ENCODE measurements at regions not wholly inside any gene's neighbourhood (a gene's known extent, or its start where the extent isn't known, plus 50 kb on each side); places are given as distances from the start of the nearest gene placed in this dataset.

DNA sequence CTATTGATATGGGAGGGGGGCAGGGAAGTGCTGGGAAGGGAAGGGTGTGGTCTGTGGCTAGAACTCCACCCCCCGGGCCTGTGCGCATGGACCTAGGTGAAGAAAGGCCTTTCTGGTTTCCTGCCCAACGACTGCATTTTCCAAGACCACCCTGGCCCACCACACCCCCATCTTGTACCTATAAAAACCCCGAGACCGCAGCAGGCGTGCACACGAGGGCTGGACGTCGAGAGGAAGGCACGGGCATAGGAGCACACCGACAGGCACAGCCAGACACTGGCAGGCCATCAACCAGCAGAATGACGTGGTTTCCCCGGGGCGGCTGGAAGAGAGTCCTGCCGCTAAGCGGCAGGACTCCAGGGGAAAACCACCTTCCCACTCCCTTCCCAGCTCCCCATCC, 981.1 kb downstream of the PCDH7 start:
- Histone ChIP-seq H3K27ac (ENCODE audit: low read depth, low read length, poor library complexity, severe bottlenecking) (no peak overlapping the region), H3K4me1 (ENCODE audit: insufficient read depth, low read length, poor library complexity, severe bottlenecking) (no peaks in the 10 kb centered on the region), H3K9me3 (ENCODE audit: low read depth, low read length, poor library complexity, severe bottlenecking) (peaks cover 4% of the 10 kb centered on the region), H3K27me3 (replicated peaks; ENCODE audit: insufficient read depth, low read depth, low read length, poor library complexity) (no peaks in the 10 kb centered on the region), H3K36me3 (ENCODE audit: insufficient read depth, low read length, poor library complexity, severe bottlenecking) (no peaks in the 10 kb centered on the region), H3K4me3 (ENCODE audit: low read depth, low read length, poor library complexity, severe bottlenecking) (no peak overlapping the region)
- ChIA-PET POLR2A (ENCODE audit: low non-redundant PET) (interaction anchor here (0.5 kb wide), 1 partner anchor 1090 kb away, joined by 3 read pairs; no protein-coding TSS in a partner anchor), CTCF (no interaction called here)
- no TSS peak for BruUV-seq (replicated peaks)
- no peak for DNase-seq (ENCODE audit: low spot score)
- intact Hi-C loops (cut with micrococcal nuclease; ENCODE audit: unreplicated experiment): no loop called here
- TF ChIP-seq, protein P1, sequence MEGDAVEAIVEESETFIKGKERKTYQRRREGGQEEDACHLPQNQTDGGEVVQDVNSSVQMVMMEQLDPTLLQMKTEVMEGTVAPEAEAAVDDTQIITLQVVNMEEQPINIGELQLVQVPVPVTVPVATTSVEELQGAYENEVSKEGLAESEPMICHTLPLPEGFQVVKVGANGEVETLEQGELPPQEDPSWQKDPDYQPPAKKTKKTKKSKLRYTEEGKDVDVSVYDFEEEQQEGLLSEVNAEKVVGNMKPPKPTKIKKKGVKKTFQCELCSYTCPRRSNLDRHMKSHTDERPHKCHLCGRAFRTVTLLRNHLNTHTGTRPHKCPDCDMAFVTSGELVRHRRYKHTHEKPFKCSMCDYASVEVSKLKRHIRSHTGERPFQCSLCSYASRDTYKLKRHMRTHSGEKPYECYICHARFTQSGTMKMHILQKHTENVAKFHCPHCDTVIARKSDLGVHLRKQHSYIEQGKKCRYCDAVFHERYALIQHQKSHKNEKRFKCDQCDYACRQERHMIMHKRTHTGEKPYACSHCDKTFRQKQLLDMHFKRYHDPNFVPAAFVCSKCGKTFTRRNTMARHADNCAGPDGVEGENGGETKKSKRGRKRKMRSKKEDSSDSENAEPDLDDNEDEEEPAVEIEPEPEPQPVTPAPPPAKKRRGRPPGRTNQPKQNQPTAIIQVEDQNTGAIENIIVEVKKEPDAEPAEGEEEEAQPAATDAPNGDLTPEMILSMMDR (conservative IDR thresholded peaks at IDR 0.05; ENCODE audit: low read depth, low read length): no peak
- TF ChIP-seq EZH2 (IDR thresholded peaks at IDR 0.05; ENCODE audit: borderline replicate concordance, low read depth, low read length, poor library complexity, severe bottlenecking): no peak

GRCh38 chr4:31702326-31702725, 982.2 kb downstream of the PCDH7 start:
- no peak overlapping the region for H3K4me3 ChIP-seq (ENCODE audit: low read depth, low read length, poor library complexity, severe bottlenecking)
- H3K4me1 ChIP-seq (ENCODE audit: insufficient read depth, low read length, poor library complexity, severe bottlenecking): no peaks in the 10 kb centered on the region
- no peak for DNase-seq (ENCODE audit: low spot score)
- POLR2A ChIA-PET (ENCODE audit: low non-redundant PET): no interaction called here
- TF ChIP-seq EZH2 (IDR thresholded peaks at IDR 0.05; ENCODE audit: borderline replicate concordance, low read depth, low read length, poor library complexity, severe bottlenecking): no peak
- TF ChIP-seq, protein P1 (conservative IDR thresholded peaks at IDR 0.05; ENCODE audit: low read depth, low read length): no peak
- CTCF ChIA-PET: no interaction called here
- no peaks in the 10 kb centered on the region for H3K36me3 ChIP-seq (ENCODE audit: insufficient read depth, low read length, poor library complexity, severe bottlenecking)
- H3K27ac ChIP-seq (ENCODE audit: low read depth, low read length, poor library complexity, severe bottlenecking): no peak overlapping the region
- intact Hi-C loops (cut with micrococcal nuclease; ENCODE audit: unreplicated experiment): no loop called here
- no peaks in the 10 kb centered on the region for H3K27me3 ChIP-seq (replicated peaks; ENCODE audit: insufficient read depth, low read depth, low read length, poor library complexity)
- peaks cover 4% of the 10 kb centered on the region for H3K9me3 ChIP-seq (ENCODE audit: low read depth, low read length, poor library complexity, severe bottlenecking)
- no TSS peak for BruUV-seq (replicated peaks)

- POLR2A ChIA-PET (ENCODE audit: low non-redundant PET): no interaction called here
- Histone ChIP-seq H3K9me3 (ENCODE audit: low read depth, low read length, poor library complexity, severe bottlenecking) (no peaks in the 10 kb centered on the region), H3K36me3 (ENCODE audit: insufficient read depth, low read length, poor library complexity, severe bottlenecking) (no peaks in the 10 kb centered on the region), H3K4me1 (ENCODE audit: insufficient read depth, low read length, poor library complexity, severe bottlenecking) (no peaks in the 10 kb centered on the region), H3K27ac (ENCODE audit: low read depth, low read length, poor library complexity, severe bottlenecking) (no peak overlapping the region), H3K4me3 (ENCODE audit: low read depth, low read length, poor library complexity, severe bottlenecking) (no peak overlapping the region), H3K27me3 (replicated peaks; ENCODE audit: insufficient read depth, low read depth, low read length, poor library complexity) (no peaks in the 10 kb centered on the region)
- DNase-seq (ENCODE audit: low spot score): no peak
- intact Hi-C loops (cut with micrococcal nuclease; ENCODE audit: unreplicated experiment): no loop called here
- TF ChIP-seq EZH2 (IDR thresholded peaks at IDR 0.05; ENCODE audit: borderline replicate concordance, low read depth, low read length, poor library complexity, severe bottlenecking): no peak
- TF ChIP-seq, protein P1 (conservative IDR thresholded peaks at IDR 0.05; ENCODE audit: low read depth, low read length): no peak
- no TSS peak for BruUV-seq (replicated peaks)
- CTCF ChIA-PET: no interaction called here
Observed at GRCh38 chr4:31714238-31714637, 994.1 kb downstream of the PCDH7 start.
